SIG-M5 treated with dmso at 0.1 percent for 504 hours (cell line): ENCODE measurements at regions not wholly inside any gene's neighbourhood (a gene's known extent, or its start where the extent isn't known, plus 50 kb on each side); places are given as distances from the start of the nearest gene placed in this dataset.

Source experiments
- DNase-seq: peaks from one replicate; lab custom pipeline; 2025; ENCODE audit not compliant: unreplicated experiment; lab: John Stamatoyannopoulos, UW

GRCh38 chr2:16335604-16335930 is 330.1 kb downstream of the CYRIA start:
- no peak for DNase-seq

GRCh38 chr2:16334886-16335603 is 330.6 kb downstream of the CYRIA start:
- no peak for DNase-seq

DNA sequence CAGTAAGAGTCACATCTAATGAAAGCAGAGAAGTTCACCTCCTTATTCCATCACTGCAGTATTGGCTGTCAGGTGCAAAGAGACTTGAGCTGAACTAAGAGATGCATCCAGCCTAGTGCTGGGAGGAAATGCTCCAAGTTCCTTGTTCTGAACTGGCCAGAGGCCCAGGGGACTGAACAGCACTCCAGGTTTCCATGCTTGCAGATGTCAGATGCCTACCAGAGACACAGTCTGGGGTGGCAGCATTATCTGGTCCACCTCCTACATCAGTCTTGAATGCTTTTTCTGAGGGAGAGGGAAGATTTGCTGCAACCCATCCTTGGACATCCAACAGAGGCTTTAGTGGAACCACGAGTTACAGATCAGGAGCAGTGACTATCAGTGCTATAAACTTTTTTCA is 331.3 kb downstream of the CYRIA start:
- no peak for DNase-seq

DNA sequence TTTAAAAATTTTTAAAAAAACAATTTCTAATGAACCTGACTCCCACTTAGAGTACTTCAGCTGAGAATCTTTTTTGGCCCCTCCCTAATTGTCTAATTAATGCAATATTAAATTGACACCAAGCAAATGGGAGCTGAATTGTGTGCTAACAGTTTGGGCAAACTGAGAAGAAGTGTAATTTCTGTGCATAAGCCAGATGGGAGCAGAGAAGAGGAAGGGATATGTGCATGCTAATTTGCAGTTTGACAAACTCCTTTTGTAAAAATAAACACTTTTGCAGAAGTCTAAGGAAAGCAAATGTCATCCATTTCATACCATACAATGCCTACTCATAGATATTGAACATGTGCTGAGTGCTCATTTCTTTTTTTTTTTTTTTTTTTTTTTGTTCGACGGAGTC is 332.0 kb downstream of the CYRIA start:
- DNase-seq = no peak

GRCh38 chr2:16332681-16333557 is 332.7 kb downstream of the CYRIA start:
- no peak for DNase-seq

- no peak for DNase-seq
These were observed 333.9 kb downstream of the CYRIA start for GRCh38 chr2:16331772-16332171.

DNA sequence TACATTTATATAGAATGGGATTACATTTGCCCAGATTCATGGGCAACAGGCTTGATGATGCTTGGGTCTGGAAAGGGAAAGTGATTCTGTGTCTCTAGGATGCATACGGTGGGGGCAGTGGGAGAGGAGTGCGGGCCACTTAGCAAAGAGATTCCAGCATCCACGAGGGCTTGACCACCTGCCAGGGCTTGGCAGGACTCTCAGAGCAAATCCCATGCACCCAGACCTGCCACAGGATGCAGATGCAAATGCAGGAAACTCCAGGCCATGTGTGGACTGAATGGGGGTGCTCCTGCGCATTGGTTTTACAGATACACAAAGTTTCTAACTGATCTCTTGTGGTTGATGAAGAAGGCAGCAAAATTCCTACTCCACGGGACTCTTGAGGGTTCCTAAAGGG is 334.7 kb downstream of the CYRIA start:
- DNase-seq = no peak

DNA sequence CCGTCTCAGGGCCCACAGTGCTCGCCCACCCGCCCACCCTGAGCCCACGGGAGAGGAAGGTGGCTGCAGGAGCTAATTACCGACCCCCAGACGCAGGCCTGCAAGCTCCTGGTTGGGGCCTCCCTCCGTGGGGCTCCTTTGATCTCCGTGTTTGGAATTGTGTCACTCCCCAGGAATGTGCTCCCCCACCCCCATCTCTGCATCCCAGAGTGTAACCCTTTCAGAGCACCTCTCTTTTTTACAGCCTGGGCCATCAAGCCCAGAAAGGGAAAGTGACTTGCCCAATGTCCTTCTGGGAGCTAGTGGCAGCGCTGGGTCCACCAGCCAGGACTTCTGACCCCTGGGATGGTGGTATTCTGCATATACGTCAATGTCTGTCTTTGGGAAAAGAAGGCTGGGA is 335.1 kb downstream of the CYRIA start:
- DNase-seq = no peak

- DNase-seq = no peak
These were observed 335.6 kb downstream of the CYRIA start for GRCh38 chr2:16330012-16330411.

DNA sequence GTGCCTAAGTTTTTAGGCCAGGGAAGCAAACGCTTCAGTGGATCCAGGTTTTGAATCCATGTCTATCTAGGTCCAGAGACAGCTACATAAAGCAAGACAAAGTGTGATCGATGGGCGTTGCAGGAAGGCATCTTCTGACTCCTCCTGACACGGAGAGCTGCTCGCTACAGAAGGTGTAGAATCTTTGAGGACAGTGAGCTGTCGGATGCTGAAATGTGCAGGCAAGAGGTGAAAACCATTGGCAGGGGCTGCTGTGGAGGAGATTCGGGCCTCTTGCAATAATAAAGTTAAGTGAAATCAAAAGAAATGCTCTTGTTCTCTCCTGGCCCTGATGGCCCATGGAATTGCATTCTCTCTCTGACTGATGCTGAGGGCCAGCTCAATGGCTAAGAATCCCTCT is 336.2 kb downstream of the CYRIA start:
- no peak for DNase-seq

GRCh38 chr2:16328521-16329190 is 337.0 kb downstream of the CYRIA start:
- DNase-seq = no peak

GRCh38 chr2:16327326-16327725 is 338.3 kb downstream of the CYRIA start:
- DNase-seq = no peak

GRCh38 chr2:16326711-16327300 is 338.8 kb downstream of the CYRIA start:
- no peak for DNase-seq

DNA sequence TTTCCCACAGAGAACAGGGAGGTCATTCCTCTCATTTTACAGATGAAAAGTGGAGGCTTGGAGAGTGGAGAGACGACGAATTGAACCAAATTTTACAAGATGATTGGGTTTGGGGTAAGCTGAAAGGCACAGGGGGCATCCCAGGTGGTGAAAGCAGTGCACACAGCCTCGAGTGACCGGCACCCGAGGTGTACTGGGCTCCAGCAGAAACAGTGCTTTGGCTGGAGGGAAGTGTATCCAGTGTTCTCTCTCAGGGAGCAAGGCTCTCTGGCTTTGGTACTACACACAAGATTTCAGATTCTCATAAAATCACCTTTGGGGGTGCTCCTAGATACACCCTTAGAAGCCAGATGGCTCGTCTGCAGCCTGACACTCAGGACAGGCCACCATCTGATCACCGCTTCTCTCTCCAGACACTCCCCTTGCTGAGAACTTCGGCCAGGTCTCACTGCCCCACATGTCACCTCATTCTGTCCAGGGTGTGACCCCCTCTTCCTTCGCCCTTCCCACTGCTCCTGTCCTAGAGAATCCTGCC is 339.6 kb downstream of the CYRIA start:
- DNase-seq = no peak

DNA sequence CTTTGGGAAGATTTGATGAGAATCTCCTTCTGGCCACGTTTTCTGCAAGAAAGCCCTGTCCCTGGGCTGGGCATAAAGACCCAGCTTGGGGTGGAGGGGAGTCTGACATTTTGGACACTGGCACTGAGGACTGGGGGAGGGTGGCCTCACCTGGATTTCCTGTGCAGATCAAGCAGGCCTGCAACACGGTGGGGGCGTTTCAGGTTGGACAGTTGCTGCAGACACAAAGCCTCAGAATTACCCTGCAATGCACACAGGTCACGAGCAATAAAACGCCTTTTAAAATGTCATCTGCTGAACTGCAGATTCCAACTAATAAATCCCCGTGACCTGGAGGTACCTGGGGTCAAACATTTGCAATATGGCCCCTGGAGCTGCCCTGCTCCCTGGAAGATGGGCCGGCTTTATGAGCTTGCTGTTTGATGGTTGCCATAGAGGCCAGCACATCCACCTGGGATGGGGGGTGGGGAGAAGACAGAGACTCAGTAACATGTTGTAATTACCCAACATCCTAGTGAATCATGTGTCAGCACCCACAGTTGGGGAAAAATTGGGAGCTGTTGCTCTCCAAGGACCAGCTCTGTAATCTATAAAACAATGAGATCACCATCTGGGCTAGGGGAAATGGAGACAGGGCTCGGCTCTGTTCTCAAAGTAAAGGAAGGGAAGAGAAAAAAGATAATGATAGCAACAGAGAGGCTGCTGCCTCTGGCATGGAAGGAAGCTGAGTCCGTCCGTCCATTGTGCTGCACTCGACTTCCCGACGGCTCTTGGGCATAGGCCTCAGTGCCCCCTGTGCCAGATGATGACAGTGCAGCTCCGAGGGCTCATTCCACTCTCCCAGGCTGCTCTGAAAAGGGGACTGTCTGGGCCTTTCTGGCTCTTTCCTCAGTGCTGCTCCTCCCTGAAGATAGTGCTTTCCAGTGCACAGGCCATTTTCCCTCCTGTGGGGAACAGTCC is 340.3 kb downstream of the CYRIA start:
- DNase-seq = no peak

- no peak for DNase-seq
These were observed 341.1 kb downstream of the CYRIA start for GRCh38 chr2:16324544-16324937.

GRCh38 chr2:16323551-16324543 is 341.8 kb downstream of the CYRIA start:
- DNase-seq = no peak

DNA sequence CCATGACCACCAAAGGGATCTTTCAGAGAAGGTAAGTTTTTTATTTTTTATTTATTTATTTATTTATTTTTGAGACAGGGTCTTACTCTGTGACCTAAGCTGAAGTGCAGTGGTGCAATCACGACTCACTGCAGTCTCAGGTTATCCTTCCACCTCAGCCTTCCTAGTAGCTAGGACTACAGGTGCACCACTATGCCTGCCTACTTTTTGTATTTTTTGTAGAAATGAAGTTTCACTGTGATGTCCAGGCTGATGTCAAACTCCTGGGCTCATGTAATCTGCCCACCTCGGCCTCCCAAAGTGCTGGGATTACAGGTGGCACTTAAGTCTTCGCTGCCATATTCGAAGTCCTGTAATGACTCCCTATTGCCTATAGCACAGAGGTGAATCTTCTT is 342.5 kb downstream of the CYRIA start:
- DNase-seq = no peak
